ENCODE measurements at regions not wholly inside any gene's neighbourhood (a gene's known extent, or its start where the extent isn't known, plus 50 kb on each side); places are given as distances from the start of the nearest gene placed in this dataset.

DNA sequence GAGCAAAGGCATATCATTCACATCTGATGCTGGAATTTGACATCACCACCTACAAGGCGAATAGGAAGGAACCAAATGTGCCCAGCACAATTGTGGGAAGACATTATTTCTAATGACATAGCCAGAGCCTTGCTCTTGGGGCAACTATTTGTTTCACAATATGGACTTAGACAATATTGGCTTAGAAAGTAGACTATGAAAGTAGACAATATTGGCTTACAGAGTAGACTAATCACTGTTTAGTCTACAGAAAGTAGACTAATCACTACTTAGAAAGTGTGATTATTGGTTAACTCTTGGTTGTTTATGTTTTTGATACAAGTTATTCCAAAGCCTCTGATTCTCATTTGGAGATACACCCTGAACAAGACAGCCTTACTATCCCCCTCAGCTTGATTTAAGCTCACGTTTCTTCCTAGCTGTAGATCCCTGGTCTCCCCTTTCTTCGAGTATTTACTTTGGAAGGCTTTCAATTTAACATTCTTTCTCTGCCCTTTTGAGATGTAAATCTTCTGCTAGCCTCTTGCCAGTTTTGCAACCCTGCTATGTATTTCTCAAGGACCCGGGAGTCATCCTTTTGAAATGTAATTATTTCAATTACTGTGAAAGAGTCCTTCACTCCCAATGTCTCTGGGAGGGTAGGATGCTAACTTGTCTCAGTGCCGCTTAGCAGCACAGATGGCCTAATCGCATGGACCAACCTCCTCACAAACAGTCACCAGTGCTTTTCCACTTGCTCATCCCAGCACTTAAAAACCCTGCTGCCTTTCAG lies 843.2 kb downstream of the GALC start:
- no peak for DNase-seq

DNA sequence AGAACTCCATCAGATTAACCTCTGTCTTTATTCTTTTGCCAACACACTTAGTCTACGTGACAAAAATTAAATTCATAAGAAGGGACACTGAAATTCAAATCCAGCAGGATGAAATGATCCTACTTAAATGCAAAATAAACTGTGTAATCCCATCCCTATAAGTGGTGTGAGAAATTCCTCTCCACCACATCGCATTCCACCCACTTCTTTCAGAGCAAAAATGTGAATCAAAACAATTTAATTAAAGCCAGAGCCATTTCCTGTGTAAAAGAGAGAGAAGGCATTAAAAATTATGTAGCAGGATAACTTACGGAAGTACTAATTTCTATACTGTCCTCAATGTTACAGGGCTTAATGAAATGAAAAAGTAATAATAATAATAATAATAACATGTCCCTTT lies 844.3 kb downstream of the GALC start:
- DNase-seq, result no peak

DNA sequence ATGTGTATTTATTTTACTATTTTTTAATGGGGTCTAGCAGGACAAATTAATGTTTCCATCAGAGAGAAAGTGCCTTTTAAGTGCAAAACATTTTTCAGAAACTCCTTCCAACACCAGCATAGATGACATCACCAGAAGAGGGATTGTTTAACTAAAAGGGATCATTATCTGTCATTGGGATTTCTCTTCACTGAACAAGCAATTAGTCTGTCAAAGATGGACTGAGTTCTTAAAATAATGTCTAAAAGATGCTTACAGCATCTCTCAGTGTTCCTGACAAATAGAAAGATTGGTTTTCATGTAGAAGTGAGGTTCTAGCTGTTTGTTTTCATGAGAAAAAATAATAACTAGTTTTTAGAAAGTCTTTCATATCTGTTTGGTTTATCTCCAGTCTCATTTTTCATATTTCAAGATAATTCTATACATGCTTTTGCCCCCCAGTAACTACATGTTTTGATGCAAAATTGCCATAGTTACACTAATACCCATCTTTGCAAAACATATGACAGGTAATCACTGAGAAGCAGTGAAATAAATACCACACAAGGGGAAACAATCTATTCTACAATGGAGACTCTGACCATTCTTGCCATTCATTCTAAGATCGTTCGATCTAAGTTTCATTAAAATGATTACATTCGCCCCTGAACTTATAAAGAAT lies 850.3 kb downstream of the GALC start:
- DNase-seq, result no peak

DNA sequence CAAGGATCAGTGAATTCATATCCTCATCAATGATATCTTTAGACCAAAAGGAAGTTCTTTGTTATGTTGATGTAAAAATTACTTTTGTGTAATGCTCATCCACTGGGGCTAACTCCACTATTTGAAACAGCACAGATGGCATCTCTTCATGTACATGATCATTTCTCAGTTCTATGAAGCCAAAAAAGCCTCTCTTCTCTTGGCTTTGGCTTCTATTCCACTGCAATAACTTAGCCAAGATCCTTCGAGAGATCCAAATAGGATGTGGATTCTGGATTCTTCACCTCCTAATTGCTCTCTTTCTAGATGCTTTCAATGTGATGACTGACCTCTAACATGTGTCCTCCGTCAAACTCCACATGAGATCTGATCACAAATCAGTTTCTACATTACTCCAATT lies 851.2 kb downstream of the GALC start:
- no peak for DNase-seq

DNA sequence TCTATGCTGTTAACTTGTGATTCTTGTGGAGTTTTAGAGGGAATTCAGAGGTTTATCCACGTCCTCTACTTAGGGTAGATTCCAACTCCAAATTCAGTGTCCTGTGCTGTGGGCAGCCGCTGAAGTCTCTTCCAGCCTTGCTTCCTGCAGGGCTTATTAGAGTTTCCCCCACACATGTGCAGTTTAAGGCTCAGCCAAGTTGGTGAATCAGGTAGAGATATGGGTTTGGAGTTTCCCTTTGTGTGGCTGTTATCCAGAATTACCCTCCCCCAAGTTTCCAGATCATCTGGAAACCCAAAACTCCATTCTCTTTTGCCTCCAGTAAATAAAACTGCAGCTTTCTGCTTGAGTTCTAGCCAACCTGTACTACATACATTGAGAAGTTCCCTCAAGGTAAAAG lies 853.7 kb downstream of the GALC start:
- DNase-seq, result no peak

DNA sequence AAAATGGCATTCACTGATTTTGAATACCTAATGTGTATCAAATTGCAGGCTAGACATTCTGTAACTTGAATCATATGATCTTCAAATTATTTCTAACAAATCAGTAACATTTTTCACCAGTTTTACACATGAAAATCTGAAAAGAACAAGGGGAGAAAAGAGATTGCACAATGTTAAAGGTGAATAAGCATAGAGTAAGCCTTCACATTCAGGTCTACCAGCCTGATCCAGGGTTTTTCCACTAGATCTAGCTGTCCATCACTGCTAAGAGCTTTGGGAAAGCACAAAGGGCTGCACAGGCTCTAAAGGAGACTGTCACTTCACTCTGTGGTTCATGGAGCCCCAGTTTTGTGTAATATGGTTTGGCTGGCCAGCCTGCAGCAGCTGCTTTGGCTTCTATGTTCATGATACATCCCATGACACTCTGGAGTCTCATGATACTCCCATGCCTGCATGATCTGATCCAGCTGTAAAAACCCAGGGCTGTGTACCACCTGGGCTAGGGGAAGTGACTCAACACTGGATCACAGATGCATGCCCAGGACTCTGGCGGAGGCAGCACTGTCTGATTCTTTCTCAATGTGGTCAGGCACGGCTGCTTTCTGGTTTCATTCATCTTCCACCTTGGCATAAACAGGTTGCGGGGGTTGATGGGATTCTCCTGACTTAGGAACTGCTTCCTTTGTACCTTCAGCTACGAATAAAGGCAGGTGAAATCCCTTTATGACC lies 859.7 kb downstream of the GALC start:
- no peak for DNase-seq

DNA sequence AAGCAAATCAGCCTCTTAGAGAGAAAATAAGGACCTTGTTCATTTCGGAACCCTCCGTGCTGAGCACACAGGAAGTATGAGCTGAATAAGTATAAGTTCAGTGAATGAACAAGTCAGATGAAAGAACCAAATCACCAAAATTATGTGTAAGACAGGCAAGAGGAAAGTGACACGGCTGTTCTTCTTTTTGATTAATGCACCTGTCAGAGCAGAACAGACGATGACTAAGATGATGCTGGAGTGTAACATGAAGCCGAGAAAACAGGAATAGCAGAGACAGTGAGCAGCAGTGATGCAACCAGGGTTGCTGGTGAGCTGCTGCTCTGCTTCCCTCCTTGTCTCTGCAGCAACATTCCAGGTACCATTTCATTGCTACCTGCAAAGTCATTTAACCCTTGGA lies 861.1 kb downstream of the GALC start:
- DNase-seq, result no peak

DNA sequence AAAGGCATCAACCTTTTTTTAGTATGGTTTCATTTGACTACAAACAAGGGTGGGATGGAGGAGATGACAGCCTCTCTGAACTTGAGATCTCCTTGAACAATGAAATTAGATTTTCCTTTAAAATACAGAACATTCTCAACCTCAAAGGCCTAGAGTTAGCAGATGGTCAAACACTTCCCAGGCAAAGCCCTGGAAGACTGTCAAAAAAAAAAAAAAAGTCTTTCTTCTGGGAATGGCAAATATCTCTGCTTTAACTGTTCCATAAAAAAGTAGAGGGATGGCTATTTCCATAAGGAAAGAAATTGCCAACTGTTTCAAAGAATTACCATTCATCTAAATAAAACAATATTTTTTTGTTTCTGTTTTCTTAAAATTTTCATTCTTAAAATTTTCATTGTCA lies 870.8 kb downstream of the GALC start:
- DNase-seq, result no peak

DNA sequence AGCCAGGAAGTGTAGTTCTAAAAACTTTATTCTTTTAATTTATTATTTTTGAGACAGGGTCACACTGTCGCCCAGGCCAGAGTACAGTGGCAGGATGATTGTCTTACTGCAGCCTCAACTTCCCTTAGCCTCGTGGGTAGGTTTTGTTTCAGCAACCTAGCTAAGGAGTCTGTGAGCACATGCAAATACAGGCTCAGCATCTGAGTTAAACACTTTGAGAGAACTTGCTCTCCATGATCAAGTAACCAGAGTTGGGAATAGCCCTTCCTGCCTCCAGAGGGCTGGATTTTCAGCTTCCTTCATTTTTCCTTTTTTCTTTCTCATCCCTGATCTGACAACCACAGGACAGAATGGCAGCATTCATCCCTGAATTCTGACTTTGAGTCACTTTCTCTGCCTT lies 871.3 kb downstream of the GALC start:
- no peak for DNase-seq

DNA sequence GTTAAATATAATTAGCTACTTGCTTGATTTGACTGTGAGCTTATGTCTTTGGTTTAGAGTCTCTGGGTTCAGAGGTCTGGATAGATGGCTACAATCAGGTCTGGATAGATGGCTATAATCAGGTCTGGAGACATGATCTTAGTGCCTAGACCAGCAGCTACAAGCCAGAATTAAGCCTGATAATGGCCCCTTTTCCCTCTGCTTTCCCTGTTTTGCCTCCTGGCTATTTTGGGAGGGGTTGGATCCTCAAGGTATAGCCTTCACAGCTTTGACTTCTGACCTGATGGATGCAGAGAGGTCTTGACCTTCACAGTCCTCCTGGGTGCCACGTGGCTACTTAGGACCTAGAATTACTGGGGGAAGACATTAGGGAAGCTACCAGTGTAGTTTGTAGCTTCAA lies 877.7 kb downstream of the GALC start:
- no peak for DNase-seq

DNA sequence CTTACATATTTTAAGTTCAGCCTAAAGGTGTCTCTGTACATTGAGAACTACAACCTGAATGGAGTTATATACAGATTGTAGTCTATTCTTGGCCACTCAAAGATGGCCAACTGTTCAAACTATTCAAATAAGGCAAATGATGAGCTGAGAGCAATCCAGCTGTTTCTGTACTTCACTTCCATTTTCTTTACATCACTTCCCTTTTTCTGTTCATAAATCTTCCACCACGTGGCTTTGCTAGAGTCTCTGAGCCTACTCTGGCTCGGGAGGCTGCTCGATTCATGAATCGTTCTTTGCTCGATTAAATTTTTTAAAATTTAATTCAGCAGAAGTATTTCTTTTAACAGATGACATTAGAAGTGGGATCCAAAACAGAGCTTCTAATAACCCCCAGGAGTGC lies 879.7 kb downstream of the GALC start:
- DNase-seq, result no peak

DNA sequence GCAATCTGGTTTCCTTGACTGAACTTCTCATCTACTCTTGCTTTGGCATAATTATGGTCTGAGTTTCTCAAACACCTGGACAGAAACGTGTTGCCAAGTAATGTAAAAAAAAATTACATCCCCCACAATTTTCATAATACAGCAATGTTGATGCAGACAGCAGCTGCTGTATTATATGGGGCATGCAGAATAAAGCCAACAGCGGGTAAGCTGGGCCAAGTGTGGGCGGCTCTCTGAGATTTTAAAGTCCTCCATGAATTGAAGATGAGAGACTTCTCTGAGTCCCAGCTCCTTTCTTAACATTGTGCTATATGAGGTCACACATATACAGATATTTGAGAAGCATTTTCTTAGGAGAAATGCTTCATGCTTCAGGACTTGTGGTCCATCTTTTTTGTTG lies 881.2 kb downstream of the GALC start:
- no peak for DNase-seq

DNA sequence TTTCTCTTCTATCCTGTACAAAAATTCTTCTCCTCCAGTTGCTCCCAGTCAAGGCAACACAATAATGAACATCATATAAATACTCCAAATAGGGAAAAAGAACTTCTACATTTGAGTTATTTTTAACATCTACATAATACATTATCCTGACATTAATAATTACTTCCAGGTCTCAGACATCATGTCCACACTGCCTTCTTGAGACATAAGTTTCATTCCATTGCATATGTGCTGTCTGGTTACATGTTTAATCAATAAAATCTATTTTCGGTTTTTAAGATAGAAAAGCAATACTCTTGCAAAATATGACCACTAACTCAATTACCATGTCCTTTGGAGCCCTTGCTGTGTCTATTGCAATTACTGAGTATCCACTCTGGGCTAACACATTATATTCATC lies 881.9 kb downstream of the GALC start:
- no peak for DNase-seq

DNA sequence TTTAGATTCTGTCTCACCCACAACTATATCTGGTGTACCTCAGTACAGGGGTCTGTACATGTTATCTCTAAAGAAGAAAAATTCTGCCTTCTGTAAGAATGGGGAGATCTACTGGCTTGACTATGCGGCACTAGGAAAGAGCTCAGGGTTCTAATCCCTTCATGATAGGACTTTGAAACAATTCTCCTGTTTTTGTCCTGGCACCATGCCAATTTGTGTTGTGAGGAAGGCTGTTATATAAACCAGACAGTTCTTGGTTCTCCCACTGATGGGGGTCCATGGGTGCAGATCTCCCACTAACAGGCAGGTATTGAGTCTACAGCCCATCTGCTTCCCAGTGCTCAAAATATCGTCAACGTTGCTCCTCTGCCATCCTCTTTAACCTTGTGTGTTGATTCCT lies 883.7 kb downstream of the GALC start:
- DNase-seq, result no peak

DNA sequence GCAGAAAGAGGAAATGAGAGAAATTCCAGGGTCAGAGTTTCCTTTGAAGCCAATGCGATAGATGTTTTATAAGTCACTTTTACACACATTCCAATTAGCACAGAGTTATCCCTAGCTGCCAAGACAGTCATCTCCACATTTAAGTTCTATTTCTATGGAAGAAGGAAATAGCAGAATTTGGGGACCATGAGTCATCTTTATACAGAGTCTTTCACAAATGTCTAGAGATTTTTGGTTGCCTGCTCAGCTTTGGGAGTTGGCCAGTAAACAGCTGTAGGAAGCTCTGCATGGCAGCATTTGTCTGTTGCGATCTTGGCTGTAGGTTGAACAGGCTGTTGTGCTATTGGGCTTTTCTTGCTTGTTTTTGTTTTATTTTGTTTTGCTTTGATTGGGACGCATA lies 884.3 kb downstream of the GALC start:
- DNase-seq, result no peak

DNA sequence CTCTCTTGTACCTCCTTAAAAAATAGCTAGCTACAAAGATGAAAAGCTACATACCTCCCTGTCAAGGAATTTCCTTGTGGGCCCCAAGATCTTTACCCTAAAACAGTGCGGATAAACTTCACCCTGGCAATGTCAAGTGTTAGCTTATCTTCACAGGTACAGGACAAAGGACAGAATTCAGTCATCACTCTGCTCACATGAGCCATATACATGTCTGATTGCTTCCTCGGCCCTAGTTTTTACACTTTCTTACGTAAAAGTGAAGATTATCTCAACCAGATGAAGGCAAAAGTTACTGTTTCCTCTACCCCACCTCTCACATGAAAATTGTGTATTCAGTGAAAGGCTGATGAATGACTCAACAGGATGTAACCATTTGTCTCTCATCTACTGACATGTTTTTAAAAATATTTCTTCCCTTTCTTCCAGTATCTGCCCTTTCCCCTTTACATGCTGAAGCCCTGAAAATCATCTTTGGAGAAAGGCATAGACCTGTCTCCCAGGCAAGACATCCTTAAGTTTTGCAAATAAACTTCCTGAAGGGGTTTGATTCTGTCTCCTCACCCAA lies 890.1 kb downstream of the GALC start:
- no peak for DNase-seq

DNA sequence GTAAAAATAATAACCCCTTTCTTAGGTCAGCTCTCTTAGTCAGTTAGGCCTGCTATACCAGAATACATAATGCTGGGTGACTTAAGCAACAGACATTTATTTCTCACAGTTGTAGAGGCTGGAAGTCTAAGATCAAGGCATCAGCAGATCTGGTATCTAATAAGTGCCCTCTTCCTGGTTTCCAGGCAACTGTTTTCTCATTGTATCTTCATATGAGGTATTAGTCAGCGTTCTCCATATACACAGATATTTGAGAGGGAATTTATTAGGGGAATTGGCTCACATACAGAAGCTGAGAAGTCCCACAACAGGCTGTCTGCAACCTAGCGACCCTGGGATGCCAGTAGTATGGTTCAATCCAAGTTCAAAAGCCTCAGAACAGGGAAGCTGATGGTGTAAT lies 896.0 kb downstream of the GALC start:
- no peak for DNase-seq

DNA sequence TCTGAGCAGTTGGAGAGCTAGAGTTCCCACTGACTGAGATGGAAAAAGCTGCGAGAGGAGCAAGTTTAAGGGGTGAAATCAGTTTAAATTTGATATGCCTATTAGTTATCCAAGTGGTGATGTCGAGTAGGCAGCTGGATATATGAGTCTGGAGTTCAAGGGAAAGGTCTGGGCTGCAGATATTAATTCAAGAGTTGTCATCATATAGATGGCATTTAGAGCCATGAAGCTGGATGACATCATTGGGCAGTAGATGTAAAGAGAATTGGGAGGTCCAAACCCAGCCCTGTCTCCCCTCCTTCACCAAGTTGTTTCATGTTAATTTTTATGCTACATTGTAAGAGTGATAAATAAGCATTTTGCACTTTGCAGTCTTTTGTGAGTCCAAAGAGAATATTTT lies 898.1 kb downstream of the GALC start:
- no peak for DNase-seq

DNA sequence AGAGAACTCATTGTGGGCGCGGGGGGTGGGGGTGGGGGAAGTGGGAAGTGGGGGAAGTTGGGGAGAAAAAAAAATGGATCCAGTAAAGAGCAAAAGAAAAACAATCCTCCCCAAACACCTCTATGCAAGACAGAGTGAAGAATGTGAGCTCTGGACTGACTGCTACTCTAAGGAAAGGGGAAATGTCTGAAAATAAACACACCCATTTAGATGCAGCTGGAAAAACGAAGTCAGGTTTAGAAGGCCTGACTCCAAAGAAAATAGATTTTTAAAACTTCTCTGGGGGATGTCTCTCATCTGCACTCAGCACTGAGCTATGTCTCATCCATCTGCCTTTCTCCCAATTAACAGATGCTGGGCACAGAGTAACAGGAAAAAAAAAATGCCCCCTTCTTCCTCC lies 904.4 kb downstream of the GALC start:
- no peak for DNase-seq

DNA sequence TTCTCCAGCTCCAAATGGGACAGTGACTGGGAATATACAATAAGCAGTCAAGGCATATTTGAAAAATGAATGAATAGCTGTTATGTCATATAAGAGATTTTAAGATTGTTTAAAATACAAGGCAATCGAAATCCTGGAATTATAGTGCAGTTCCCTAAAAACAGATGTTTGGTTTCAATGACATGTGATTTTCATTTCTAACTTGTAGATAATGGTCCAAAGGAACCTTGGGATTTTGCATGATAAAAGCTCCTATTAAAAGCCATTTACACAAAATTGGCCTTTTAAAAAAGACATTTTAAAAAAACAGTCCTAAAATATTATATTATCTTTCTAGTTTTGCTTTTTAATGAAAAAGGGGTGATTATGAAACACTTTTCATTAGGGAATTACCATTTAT lies 905.1 kb downstream of the GALC start:
- DNase-seq, result no peak

DNA sequence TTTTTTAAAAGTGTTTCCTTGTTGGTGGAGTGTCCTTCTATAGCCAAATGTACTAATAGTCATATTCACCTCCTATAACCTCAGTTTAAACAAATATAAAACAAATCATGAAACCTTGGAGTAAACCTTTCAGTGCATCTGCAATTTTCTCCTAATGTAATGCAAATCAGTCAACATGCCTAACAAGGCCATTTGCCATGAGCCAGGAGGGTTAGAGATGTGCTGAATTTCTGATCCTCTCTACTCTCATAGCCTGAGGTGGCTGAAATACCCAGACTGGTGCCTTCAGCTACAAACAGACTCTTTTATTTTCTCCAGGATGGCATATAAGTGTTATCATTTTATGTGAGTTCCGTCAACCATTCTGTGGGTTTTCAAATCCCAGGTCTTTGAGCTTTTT lies 908.1 kb downstream of the GALC start:
- no peak for DNase-seq

DNA sequence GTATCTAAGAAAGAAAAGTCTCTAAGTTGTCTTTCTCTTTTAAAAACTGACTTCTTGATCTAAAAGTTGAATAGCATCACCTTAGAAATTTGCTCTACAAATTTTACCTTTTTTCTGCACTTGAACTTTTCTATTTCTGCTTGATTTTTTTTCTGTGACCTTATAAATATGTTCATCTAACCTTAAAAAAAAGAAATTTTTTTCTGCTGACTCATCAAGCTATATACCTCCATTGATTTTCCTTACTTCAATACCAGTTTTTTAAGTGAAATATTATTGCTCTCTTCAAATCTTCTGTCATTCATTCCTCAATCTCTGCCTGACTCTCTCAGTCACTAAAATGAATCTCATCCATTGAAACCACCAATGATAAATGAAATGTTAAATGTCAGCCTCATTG lies 910.1 kb downstream of the GALC start:
- no peak for DNase-seq

DNA sequence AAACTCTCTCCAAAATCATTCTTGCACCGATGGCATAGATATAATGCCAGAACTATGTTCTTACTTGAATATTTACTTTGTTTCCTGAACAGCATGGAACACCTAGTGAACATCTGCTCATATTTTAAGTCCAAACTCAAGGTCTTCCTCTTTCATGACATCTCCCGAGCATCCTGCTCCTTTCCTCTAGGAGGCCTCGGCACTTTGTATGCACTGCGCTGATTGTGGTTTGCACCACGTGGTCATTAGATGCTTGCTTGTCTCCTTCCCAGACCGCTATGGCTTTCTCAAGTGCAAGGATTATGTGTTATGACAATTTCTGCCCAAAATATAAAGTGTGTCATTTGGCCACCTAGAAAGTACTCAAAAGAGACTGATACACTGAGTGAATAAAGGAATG lies 912.0 kb downstream of the GALC start:
- DNase-seq, result no peak

DNA sequence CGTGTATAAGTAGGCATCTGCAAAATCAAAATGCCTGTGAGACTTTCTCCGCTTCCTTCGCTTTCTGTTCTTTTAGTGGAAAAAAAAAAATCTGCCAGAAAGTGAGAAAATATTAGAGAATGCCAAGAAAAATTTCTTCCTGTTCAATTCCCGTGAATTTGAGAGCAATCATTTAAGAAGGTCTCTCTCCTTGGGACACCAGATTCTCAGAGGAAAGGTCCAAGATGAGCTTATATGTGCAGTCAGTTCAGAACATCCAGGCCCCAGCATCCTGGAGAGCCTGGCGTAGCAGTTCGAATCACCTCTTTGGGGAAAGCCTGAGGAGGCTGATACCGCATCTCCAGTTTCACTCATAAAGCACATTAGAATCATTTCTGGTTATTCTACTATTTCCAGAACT lies 912.8 kb downstream of the GALC start:
- DNase-seq, result no peak
